Activated CD8-positive, alpha-beta T cell treated with anti-CD3 and anti-CD28 coated beads for 36 hours (primary cell): ENCODE measurements at regions not wholly inside any gene's neighbourhood (a gene's known extent, or its start where the extent isn't known, plus 50 kb on each side); places are given as distances from the start of the nearest gene placed in this dataset.
"Not testable (repeated sequence)": the region's sequence is repeated elsewhere in the genome, so short reads cannot be mapped to it uniquely, and the experiment has no call there.

Source experiments
- ATAC-seq: fragments of 200-7000 bp; cut with Tn5 transposase; one replicate; pipeline ENCODE4 v1.10.0; 2021; ENCODE audit warnings: mild to moderate bottlenecking, moderate library complexity
- CTCF ChIA-PET: fragments of 350-600 bp; sonication (Branson Sonifier 250); formaldehyde crosslinking; loops from one replicate; lab custom pipeline; 2021; ENCODE audit warnings: antibody characterized with exemption; lab: Charles Lee
- POLR2A ChIA-PET: fragments of 350-600 bp; sonication (Branson Sonifier 250); formaldehyde crosslinking; loops from one replicate; lab custom pipeline; 2021; ENCODE audit warnings: antibody characterized with exemption; lab: Charles Lee
- DNase-seq: peaks from one replicate; pipeline ENCODE4 v3.0.0-alpha.2; 2020
- H3K27ac Mint-ChIP-seq: one replicate; pipeline ENCODE4 v1.8.0; 2021; ENCODE audit warnings: mild to moderate bottlenecking, mixed read lengths
- H3K27me3 Mint-ChIP-seq: one replicate; pipeline ENCODE4 v1.8.0; 2021; ENCODE audit warnings: mixed read lengths
- H3K36me3 Mint-ChIP-seq: one replicate; pipeline ENCODE4 v1.8.0; 2021; ENCODE audit warnings: low read depth, mixed read lengths
- H3K4me1 Mint-ChIP-seq: one replicate; pipeline ENCODE4 v1.8.0; 2021; ENCODE audit warnings: low read depth, mixed read lengths
- H3K4me3 Mint-ChIP-seq: one replicate; pipeline ENCODE4 v1.8.0; 2021; ENCODE audit warnings: mild to moderate bottlenecking, moderate library complexity, mixed read lengths
- H3K9me3 Mint-ChIP-seq: one replicate; pipeline ENCODE4 v1.8.0; 2021; ENCODE audit warnings: mixed read lengths
- intact Hi-C: fragments of 100-400 bp; cut with micrococcal nuclease; formaldehyde crosslinking; loops from one replicate; pipeline ENCODE4 v1.10.0; 2022
- TF ChIP-seq, protein P1 (sequence below): fragments of 200-600 bp; IDR thresholded peaks from one replicate; pipeline ENCODE4 v1.8.0; 2022; ENCODE audit warnings: antibody characterized with exemption, mild to moderate bottlenecking

DNA sequence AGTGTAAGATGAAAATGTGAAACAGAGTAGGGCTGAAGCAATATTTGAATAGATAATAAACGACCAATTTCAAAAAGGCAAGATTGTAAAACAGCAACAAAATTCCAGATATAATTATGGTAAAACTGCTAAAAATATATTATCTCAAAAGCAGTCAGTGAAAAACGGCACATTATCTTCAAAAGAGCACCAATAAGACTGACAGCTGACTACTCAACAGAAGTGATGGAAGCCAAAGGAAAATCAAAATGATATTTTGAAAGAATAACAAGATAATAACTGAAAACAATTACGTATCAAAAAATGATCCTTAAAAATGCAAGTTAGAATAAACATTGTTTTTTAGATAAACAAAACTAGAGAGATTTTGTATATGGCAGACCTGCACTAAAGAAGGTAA lies 920.6 kb upstream of the FAM98A start:
- Mint-ChIP-seq H3K27me3 (no peaks in the 10 kb centered on the region), H3K36me3 (no peaks in the 10 kb centered on the region), H3K4me1 (no peaks in the 10 kb centered on the region), H3K27ac (no peak overlapping the region), H3K4me3 (no peak overlapping the region), H3K9me3 (peaks cover 3% of the 10 kb centered on the region)
- ATAC-seq (no peak), DNase-seq (no peak)
- intact Hi-C loops = no loop called here
- ChIA-PET POLR2A (no interaction called here), CTCF (no interaction called here)
- TF ChIP-seq, protein P1, sequence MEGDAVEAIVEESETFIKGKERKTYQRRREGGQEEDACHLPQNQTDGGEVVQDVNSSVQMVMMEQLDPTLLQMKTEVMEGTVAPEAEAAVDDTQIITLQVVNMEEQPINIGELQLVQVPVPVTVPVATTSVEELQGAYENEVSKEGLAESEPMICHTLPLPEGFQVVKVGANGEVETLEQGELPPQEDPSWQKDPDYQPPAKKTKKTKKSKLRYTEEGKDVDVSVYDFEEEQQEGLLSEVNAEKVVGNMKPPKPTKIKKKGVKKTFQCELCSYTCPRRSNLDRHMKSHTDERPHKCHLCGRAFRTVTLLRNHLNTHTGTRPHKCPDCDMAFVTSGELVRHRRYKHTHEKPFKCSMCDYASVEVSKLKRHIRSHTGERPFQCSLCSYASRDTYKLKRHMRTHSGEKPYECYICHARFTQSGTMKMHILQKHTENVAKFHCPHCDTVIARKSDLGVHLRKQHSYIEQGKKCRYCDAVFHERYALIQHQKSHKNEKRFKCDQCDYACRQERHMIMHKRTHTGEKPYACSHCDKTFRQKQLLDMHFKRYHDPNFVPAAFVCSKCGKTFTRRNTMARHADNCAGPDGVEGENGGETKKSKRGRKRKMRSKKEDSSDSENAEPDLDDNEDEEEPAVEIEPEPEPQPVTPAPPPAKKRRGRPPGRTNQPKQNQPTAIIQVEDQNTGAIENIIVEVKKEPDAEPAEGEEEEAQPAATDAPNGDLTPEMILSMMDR = no peak

DNA sequence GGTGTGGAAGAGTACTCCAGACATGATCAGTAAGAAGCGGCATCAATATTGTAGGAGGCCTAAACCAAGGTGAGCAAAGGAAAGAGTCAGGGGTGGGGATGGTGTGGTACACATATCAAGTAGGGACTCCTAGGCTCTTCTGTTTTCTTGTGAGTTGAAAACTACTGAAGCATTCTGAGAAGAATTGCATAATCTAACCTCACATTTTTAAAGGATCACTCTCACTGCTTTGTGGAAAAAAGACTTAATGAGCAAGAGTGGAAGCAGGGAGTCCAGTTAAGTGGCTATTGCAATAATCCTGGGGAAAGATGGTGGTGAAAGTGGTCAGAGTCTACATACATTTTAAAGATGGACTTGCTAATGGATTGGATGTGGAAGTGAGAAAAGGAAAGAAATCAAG lies 899.5 kb upstream of the FAM98A start:
- ATAC-seq (no peak), DNase-seq (no peak)
- no peaks in the 10 kb centered on the region for H3K27me3 Mint-ChIP-seq
- ChIA-PET CTCF (no interaction called here), POLR2A (no interaction called here)
- H3K27ac Mint-ChIP-seq = no peak overlapping the region
- H3K4me3 Mint-ChIP-seq = no peak overlapping the region
- TF ChIP-seq, protein P1 = no peak
- peaks cover 5% of the 10 kb centered on the region for H3K9me3 Mint-ChIP-seq
- intact Hi-C loops = no loop called here
- H3K4me1 Mint-ChIP-seq = no peaks in the 10 kb centered on the region
- no peaks in the 10 kb centered on the region for H3K36me3 Mint-ChIP-seq

DNA sequence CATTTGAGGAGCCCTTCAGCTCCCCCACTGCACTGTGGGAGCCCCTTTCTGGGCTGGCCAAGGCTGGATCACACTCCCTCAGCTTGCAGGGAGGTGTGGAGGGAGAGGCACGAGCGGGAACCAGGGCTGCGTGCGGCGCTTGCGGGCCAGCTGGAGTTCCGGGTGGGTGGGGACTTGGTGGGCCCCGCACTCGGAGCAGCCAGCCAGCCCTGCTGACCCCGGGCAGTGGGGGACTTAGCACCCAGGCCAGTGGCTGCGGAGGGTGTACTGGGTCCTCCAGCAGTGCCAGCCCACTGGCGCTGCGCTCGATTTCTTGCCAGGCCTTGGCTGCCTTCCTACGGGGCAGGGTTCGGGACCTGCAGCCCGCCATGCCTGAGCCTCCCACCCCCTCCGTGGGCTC lies 895.1 kb upstream of the FAM98A start:
- CTCF ChIA-PET, H3K4me1 Mint-ChIP-seq, DNase-seq, intact Hi-C loops, POLR2A ChIA-PET, H3K27me3 Mint-ChIP-seq, H3K27ac Mint-ChIP-seq, ATAC-seq, H3K4me3 Mint-ChIP-seq, H3K9me3 Mint-ChIP-seq, H3K36me3 Mint-ChIP-seq: not testable (repeated sequence)

DNA sequence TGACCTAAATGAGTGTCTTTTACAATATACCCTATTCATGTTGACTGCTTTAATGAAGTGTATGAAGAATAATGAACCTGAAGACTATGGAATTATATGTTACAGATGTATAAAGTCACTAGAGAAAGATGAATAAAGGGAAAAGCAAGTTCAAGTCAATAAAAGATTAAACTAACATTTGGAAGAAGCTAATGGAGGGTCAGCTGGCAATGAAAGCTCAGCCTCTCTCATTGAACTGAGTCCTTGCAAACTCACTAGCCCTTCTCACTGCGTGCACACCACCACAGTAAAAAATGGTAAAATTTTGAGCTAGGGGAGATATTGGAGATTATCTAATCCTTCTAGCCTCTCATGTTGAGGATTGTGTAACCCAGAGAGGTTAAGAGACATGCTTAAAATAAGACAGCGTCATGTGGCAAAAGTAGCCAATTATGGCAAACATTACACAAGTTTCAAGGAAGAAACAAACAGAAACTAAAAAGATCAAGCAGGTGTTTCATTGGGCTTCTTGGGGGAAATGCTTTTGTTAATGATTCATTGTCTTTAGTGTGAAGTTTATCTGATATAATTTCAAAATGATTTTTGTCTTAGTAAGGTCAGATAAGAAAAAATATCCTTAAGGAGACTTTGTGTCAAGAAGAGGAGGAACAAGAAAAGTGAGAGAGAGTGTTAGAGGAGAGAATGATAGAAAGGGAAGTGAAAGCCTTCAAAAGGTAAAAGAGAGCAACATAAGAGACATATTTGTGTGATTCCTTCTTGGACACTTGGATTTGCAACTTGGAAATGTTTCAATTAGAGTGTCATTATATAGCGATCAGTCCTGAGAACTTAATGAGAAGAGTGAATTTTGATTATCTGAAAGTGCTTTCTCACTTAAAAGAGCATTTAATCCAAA lies 893.7 kb upstream of the FAM98A start:
- Mint-ChIP-seq H3K9me3 (no peaks in the 10 kb centered on the region), H3K36me3 (no peaks in the 10 kb centered on the region), H3K4me3 (no peak overlapping the region), H3K27me3 (no peaks in the 10 kb centered on the region), H3K27ac (no peak overlapping the region), H3K4me1 (no peaks in the 10 kb centered on the region)
- POLR2A ChIA-PET = no interaction called here
- TF ChIP-seq, protein P1 = no peak
- CTCF ChIA-PET = no interaction called here
- ATAC-seq = no peak
- no peak for DNase-seq
- intact Hi-C loops = no loop called here

DNA sequence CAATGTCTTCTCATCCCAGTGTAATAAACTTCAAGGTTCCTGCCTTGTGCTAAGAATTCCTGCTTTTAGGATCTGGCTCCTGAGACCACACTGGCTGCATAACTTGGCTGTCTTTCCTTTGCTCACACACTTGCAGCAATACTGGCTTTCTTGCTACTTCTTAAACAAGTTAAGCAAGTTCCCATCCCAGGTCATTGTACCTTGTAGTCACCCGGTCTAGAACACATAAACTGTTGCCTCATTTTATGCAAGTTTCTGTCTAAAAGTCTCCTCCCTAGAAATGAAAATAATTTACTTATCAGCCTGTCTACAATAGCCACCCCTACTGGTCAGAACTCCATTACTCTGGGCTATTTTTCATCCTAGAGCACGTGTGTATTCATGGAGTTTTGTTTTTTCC lies 887.9 kb upstream of the FAM98A start:
- POLR2A ChIA-PET = no interaction called here
- Mint-ChIP-seq H3K27ac (no peak overlapping the region), H3K4me1 (no peaks in the 10 kb centered on the region), H3K9me3 (no peaks in the 10 kb centered on the region), H3K27me3 (no peaks in the 10 kb centered on the region), H3K36me3 (no peaks in the 10 kb centered on the region), H3K4me3 (no peak overlapping the region)
- ATAC-seq (no peak), DNase-seq (no peak)
- intact Hi-C loops = no loop called here
- TF ChIP-seq, protein P1 = no peak
- CTCF ChIA-PET = no interaction called here
